Fibroblast of skin of scalp (primary cell): ENCODE measurements at regions not wholly inside any gene's neighbourhood (a gene's known extent, or its start where the extent isn't known, plus 50 kb on each side); places are given as distances from the start of the nearest gene placed in this dataset.

ENCODE experiments used
- DNase-seq: peaks from one replicate; pipeline ENCODE4 v3.0.0-alpha.2; 2013

DNA sequence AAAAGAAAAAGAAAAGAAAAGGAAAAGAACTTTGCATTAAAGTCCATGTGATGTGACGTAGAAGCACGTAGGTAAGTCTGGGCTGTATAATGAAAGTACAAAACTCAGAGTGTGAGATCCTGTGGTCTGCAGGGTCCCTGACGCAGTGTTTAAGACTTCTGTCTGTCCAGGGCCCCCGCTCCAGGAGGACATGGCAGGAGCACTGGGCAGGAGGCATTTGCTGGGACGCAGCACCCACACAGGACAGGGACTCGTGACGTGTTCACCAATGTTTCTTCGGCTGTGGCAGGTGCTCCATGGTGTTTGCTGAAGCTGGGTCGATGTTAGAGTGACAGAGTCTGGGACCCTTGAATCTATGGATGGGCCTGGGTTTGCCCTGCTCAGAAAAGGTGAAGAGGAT lies 348.1 kb downstream of the BRD1 start:
- DNase-seq = no peak

DNA sequence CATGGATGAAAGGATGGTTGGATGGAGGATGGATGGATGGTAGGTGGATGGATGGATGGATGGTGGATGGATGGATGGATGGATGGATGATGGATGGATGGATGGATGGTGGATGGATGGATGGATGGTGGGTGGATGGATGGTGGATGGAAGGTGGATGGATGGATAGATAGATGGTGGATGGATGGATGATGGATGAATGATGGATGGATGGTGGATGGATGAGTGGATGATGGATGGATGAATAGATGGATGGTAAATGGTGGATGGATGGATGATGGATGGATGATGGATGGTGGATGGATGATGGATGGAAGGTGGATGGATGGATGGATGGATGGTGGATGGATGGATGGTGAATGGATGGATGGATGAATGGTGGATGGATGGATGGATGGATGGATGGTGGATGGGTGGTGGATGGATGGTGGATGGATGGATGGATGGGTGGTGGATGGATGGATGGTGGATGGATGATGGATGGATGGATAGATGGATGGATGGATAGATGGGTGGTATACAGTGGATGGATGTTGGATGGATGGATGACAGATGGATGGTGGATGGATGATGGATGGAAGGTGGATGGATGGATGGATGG lies 350.8 kb downstream of the BRD1 start:
- no peak for DNase-seq

DNA sequence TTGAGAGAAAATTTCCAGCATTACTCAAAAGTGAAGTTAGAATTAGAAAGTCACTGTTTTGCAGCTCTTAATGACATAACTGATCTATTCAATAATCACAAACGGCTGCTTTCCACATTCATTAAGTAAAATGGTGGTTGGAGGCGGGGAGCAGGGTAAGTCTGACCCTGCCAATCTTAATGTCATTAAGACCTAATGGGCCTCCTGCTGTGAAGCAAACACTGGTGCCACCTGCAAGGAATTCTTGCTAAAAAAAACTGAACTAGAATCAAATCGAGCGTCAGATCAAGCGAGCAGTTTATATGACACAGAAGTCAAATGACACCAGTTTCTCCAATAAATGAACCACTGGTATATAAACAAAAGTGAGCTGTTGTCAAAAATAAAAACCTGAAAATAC lies 351.5 kb downstream of the BRD1 start:
- no peak for DNase-seq

GRCh38 chr22:49475253-49475652 lies 352.4 kb downstream of the BRD1 start:
- DNase-seq = no peak

GRCh38 chr22:49473286-49473685 lies 354.4 kb downstream of the BRD1 start:
- DNase-seq = no peak

- DNase-seq = no peak
Observed at GRCh38 chr22:49470741-49471503, 356.8 kb downstream of the BRD1 start.

GRCh38 chr22:49469896-49470740 lies 357.6 kb downstream of the BRD1 start:
- no peak for DNase-seq

- DNase-seq = no peak
Observed at GRCh38 chr22:49468487-49469198, 359.0 kb downstream of the BRD1 start.

DNA sequence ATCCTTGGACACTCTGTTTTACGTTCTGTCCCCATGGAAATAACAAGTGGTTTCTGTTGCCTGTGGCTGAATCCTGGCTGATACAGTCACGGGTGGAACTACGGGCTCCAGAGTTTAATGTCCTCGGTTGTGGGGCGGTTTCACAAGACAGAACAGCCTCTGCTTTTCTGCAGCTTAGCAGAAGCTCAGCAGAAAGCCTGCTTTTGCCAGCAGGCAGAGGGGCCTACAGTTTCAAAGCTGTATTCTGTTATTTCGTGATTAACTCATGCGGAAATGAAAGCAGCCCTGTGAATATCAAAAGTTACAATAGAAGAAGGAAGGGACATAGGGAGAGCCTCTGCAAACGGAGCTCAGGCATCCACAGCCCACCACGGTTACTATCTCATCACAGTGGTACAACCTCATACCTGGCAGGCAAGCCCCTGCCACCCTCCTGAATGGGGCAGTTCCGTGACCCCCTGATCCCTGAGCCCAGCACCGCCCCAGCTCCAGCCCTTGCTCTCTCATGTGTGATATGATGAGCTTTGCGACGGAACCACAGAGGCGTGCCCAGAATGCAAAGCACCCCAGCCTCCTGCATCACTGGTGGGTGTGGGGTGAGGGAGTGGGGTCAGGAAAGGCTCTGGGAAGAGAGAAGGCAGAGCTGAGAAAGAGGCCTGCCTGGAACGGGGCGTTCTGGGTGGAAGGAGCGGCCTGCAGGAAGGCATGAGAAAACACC lies 360.6 kb downstream of the BRD1 start:
- DNase-seq = no peak

DNA sequence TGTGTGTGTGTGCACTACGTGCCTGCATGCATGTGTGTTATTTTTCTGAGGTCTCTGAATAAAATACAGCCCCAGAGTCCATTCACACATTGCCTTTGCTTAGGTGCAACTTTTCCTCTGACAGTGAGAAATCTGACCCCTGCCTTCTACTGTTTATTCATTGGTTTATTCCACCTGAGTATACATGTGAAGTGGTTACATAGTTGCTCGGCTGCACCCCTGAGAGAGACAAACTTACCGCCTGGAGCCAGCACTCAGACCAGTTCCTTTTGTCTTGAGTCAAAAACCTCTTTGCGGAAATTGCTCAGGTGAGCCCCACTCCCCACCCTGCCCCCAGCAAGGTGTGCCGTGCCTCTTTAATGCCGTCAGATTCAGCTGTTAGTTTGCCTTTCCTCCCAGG lies 363.6 kb downstream of the BRD1 start:
- DNase-seq = no peak

GRCh38 chr22:49462795-49463194 lies 364.9 kb downstream of the BRD1 start:
- no peak for DNase-seq

DNA sequence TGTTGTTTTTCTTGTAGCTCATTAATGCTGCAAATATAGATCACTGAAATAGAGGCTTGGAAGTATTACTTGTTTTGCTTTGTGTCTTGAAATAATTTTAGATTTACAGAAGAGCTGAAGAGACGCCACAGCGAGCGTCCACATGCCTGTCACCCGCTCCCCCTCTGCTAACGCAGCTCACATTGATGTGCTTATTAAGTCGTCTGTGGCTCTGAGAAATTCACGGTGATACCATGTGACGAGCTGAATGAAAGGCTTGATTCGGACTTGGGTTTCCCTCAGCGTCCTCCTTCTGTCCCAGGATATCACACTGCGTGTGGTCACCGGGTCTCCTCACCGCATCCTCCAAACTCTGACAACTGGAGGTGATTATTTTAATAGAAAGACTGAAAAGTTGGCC lies 365.4 kb downstream of the BRD1 start:
- no peak for DNase-seq

DNA sequence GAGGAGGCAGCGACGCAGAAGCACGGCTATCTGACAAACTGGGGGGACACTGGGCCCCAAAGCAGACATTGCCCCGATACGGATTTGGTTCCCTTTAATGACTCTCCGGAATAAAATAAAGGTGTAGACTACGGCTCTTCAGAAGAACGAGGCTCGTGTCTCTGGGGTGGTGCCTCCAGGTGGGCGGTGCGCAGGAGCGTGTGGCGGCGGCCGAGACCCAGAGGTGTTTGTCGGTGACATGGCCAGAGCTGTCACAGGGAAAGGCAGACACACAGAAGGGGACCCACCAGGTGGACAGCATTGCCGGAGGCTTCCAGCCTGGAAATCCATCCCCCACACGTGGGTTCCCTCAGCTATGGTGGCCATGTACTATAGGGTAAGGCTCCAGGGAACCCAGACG lies 366.0 kb downstream of the BRD1 start:
- DNase-seq = no peak

GRCh38 chr22:49460592-49461281 lies 366.9 kb downstream of the BRD1 start:
- peak; percentile 21 for DNase-seq

GRCh38 chr22:49460091-49460490 lies 367.6 kb downstream of the BRD1 start:
- no peak for DNase-seq

- no peak for DNase-seq
Observed at GRCh38 chr22:49458708-49459099, 369.0 kb downstream of the BRD1 start.

DNA sequence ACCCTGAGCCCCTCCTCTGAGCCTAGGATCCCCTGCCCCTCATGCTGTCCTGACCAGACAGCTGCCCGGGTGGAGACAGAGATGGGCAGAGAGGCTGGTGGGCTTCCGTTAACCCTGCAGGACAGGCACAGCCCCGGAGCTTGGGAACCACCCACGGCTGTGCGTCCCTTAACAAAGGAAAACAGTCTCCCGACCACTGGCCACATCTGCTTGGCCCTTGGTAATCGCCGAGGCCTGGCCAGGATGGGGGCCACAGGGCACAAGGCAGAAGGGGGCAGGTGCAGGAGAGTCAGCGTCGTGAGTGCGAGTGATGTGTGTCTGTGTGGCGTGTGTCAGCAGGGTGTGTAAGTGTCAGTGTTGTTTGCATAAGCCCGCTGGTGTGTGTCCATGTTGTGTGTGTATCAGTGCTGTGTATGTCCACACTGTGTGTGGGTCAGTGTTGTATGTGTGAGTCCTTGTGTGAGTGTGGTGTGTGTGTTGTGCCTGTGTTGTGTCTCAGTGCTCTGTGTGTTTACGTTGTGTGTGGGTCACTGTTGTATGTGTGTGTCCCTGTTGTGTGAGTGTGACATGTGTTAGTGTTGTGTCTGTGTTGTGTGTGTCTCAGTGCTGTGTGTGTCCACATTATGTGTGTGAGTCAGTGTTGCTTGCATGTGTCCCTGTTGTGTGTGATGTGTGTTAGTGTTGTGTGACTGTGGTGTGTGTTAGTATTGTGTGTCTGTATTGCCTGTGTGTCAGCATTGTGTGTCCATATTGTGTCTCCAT lies 369.5 kb downstream of the BRD1 start:
- DNase-seq = no peak

GRCh38 chr22:49457146-49457545 lies 370.5 kb downstream of the BRD1 start:
- no peak for DNase-seq

GRCh38 chr22:49455595-49455994 lies 372.1 kb downstream of the BRD1 start:
- DNase-seq = no peak

DNA sequence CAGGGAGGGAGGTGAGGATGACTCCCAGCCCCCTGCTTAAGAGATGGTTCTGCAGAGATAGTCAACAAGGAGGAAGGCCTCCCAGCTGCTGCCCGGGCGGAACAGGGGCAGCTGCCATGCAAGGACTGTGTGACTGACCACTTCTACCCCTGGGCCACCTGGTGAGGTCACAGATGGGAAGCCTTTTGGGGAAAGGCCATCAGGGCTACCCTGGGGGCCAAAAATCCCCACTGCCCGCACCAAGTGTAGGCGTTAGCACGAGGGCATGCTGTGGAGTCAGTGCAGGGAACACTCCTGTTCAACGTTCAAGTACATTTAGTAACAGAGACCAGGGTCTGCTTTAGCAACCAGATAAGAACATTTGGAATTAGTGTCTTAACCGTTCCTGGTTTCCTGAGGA lies 372.9 kb downstream of the BRD1 start:
- DNase-seq = no peak

DNA sequence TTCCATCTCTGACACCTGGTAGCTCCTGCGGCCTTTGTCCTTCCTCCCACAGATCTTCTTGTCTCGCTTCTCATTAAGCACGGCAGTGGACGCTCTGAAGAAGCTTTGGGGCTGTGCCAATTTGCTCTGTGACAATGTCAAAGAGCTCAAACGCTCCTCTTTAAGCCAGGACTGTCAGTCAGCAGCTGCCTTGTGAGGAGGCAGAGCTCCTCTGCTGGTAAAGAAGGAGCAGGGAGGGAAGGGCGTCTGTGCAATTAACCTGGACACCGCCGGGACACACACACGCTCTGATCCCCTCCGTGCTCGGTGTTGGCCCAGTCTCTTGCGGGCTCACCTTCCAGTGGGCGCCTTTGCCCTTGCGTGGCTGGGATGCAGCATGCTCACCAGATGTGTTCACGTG lies 373.9 kb downstream of the BRD1 start:
- no peak for DNase-seq
